Cardiac muscle cell (in vitro differentiated cells and primary cell): ENCODE measurements at regions not wholly inside any gene's neighbourhood (a gene's known extent, or its start where the extent isn't known, plus 50 kb on each side); places are given as distances from the start of the nearest gene placed in this dataset.
A peak's percentile ranks its signal among the peaks of the same experiment; 100 is the strongest.

Experiments used
- DNase-seq, 2 donors: peaks; one replicate each; pipeline versions ENCODE4 v3.0.0 to v3.0.0-alpha.2; 2010 to 2017; ENCODE audit warnings: low read depth in 1 of 2, low spot score in 1 of 2
- H3K27ac ChIP-seq: fragments of 200-600 bp; sonication (generic); 2 replicates; pipeline ENCODE4 v1.5.1; 2016
- H3K27me3 ChIP-seq: fragments of 200-600 bp; sonication (generic); 2 replicates; pipeline ENCODE4 v1.6.0; 2016; ENCODE audit warnings: control low read depth
- H3K36me3 ChIP-seq: fragments of 200-600 bp; sonication (generic); 2 replicates; pipeline ENCODE4 v1.5.1; 2016; ENCODE audit warnings: control low read depth
- H3K4me1 ChIP-seq: fragments of 200-600 bp; sonication (generic); 2 replicates; pipeline ENCODE4 v1.8.1; 2017; ENCODE audit warnings: low read depth, mild to moderate bottlenecking, mixed run types
- H3K4me3 ChIP-seq: fragments of 200-600 bp; sonication (generic); 2 replicates; pipeline ENCODE4 v1.5.1; 2016; ENCODE audit warnings: mild to moderate bottlenecking
- H3K9me3 ChIP-seq: fragments of 200-600 bp; sonication (generic); 2 replicates; pipeline ENCODE4 v1.5.1; 2017; ENCODE audit warnings: low read depth, mild to moderate bottlenecking, control low read depth
- CTCF ChIP-seq: IDR thresholded peaks from 2 replicates; pipeline ENCODE4 v1.5.1; 2012; ENCODE audit warnings: low read depth, mild to moderate bottlenecking, low read length

- Histone ChIP-seq H3K36me3 (no peaks in the 10 kb centered on the region), H3K4me1 (no peaks in the 10 kb centered on the region), H3K9me3 (no peaks in the 10 kb centered on the region), H3K27ac (no peak overlapping the region), H3K27me3 (no peaks in the 10 kb centered on the region), H3K4me3 (no peak overlapping the region)
- no peak for TF ChIP-seq CTCF
- DNase-seq, result no peak
These were observed 76.8 kb upstream of the CPEB2 start for GRCh38 chr4:14925471-14925870.

GRCh38 chr4:14926368-14926767 lies 75.9 kb upstream of the CPEB2 start:
- Histone ChIP-seq H3K9me3 (no peaks in the 10 kb centered on the region), H3K36me3 (no peaks in the 10 kb centered on the region), H3K27me3 (no peaks in the 10 kb centered on the region), H3K27ac (no peak overlapping the region), H3K4me1 (no peaks in the 10 kb centered on the region), H3K4me3 (no peak overlapping the region)
- no peak for TF ChIP-seq CTCF
- peak in 1 of 2 donors; percentile 20 for DNase-seq

- H3K27ac ChIP-seq, result no peak overlapping the region
- H3K27me3 ChIP-seq, result no peaks in the 10 kb centered on the region
- no peak overlapping the region for H3K4me3 ChIP-seq
- TF ChIP-seq CTCF, result no peak
- DNase-seq, result no peak
- no peaks in the 10 kb centered on the region for H3K36me3 ChIP-seq
- no peaks in the 10 kb centered on the region for H3K4me1 ChIP-seq
- H3K9me3 ChIP-seq, result no peaks in the 10 kb centered on the region
These were observed 74.2 kb upstream of the CPEB2 start for GRCh38 chr4:14928035-14928434.

GRCh38 chr4:14929669-14930068 lies 72.6 kb upstream of the CPEB2 start:
- TF ChIP-seq CTCF, result no peak
- no peaks in the 10 kb centered on the region for H3K36me3 ChIP-seq
- H3K4me1 ChIP-seq, result no peaks in the 10 kb centered on the region
- no peak for DNase-seq
- no peaks in the 10 kb centered on the region for H3K27me3 ChIP-seq
- H3K27ac ChIP-seq, result no peak overlapping the region
- H3K9me3 ChIP-seq, result no peaks in the 10 kb centered on the region
- H3K4me3 ChIP-seq, result no peak overlapping the region

GRCh38 chr4:14934704-14935390 lies 67.4 kb upstream of the CPEB2 start:
- Histone ChIP-seq H3K9me3 (no peaks in the 10 kb centered on the region), H3K27me3 (no peaks in the 10 kb centered on the region), H3K27ac (no peak overlapping the region), H3K4me1 (no peaks in the 10 kb centered on the region), H3K4me3 (no peak overlapping the region), H3K36me3 (no peaks in the 10 kb centered on the region)
- no peak for TF ChIP-seq CTCF
- DNase-seq, result no peak
